Fibroblast of the conjunctiva (primary cell): ENCODE measurements at regions not wholly inside any gene's neighbourhood (a gene's known extent, or its start where the extent isn't known, plus 50 kb on each side); places are given as distances from the start of the nearest gene placed in this dataset.

ENCODE experiments used
- DNase-seq: peaks from one replicate; pipeline ENCODE4 v3.0.0-alpha.2; 2010; ENCODE audit warnings: low read depth

DNA sequence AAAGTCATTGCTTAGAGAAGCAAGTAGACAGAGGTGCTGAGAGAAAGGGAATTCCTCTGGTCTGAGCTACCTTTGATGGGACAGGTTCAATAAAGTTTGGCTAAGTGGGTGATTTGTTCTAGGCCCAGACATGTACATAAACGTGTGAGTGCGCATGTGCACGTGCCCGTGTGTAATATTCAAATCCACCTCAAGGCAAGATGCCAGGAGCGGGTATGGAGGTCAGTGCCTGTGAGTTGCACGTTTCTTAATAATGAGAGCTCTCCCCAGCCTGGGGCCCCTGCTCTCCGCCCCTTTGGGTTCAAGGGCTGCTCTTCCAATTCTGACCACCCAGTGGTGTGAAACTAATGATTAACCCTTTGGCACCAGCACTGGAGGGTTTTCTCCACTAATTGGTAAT, 53.8 kb upstream of the LMO4 start:
- no peak for DNase-seq

DNA sequence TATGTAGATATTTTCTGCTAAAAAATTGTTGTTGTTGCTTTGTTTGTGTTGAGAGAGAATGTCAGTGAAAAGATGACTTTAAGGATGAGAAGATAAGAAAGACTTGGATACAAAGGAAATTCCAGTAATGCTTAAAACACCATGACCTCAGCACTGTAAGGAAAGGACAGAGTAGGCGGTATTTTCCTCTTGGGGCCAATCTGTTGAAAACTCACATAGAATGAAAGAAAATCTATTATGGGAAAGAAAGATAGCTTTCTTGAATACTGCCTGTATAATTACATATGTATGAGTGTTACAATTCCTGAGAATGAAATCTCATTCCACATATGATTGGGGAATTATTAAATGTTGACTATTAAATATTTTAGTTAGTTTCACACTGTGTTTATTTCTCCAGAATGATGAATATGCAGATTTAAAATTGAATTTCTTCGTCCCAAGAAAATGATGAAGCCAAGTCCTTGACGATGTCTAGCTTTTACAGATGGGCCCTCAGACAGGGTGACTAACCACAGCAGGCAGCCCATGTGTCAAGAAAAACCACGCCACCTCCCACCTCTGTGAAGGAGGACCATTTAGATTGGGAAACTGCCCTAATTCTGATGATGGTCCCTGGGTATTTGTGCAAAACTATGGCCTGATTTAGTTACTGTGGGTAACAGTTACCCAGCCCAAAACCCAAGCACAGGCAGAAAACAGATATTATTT, 49.7 kb upstream of the LMO4 start:
- DNase-seq: no peak
